Loucy (cell line): ENCODE measurements at regions not wholly inside any gene's neighbourhood (a gene's known extent, or its start where the extent isn't known, plus 50 kb on each side); places are given as distances from the start of the nearest gene placed in this dataset.

ENCODE experiments used
- CTCF ChIP-seq: fragments of 200-600 bp; sonication (generic); conservative IDR thresholded peaks from 2 replicates; pipeline ENCODE4 v1.5.1; 2014; ENCODE audit warnings: mild to moderate bottlenecking, antibody characterized with exemption, low read length
- EZH2phosphoT487 ChIP-seq: fragments of 200-600 bp; IDR thresholded peaks from 2 replicates; pipeline ENCODE4 v1.6.1; 2018; ENCODE audit warnings: antibody characterized with exemption, mild to moderate bottlenecking, moderate library complexity, borderline replicate concordance

DNA sequence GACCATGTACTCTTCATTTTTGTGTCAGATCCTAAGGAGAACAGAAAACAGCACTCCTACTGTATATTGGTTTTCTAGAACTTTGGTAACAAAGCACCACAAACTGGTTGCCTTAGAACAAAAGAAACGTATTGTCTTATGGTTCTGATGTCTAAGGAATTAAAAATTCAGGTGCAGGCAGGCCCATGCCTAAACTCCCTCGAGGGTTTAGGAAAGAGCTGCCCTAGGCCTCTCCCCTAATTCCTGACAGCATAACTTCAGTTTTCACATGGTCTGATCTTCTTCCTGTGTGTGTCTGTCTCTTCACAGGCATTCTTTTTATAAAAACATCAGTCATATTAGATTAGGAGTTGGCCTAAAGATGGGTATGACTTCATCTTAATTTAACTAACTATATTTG, 1093.6 kb downstream of the TECRL start:
- no peak for TF ChIP-seq CTCF
- TF ChIP-seq EZH2phosphoT487, result no peak
